WTC11 (cell line): ENCODE measurements at regions not wholly inside any gene's neighbourhood (a gene's known extent, or its start where the extent isn't known, plus 50 kb on each side); places are given as distances from the start of the nearest gene placed in this dataset.

Source experiments
- ATAC-seq: fragments of 200-7000 bp; cut with Tn5 transposase; 2 replicates; pipeline ENCODE4 v1.10.0; 2021; ENCODE audit warnings: mild to moderate bottlenecking, moderate library complexity
- CTCF ChIA-PET: fragments of 300-600 bp; sonication (Branson Sonifier 250); formaldehyde crosslinking; loops from one replicate; lab custom pipeline; 2021; ENCODE audit warnings: antibody characterized with exemption; lab: Charles Lee
- POLR2A ChIA-PET: fragments of 350-600 bp; sonication (Branson Sonifier 250); formaldehyde crosslinking; loops from one replicate; lab custom pipeline; 2021; ENCODE audit warnings: antibody characterized with exemption; lab: Charles Lee
- DNase-seq: peaks from one replicate; pipeline ENCODE4 v3.0.0; 2021; ENCODE audit warnings: low spot score
- H3K27ac Mint-ChIP-seq: 2 replicates; pipeline ENCODE4 v1.8.0; 2021; ENCODE audit warnings: mixed read lengths
- H3K27me3 Mint-ChIP-seq: 2 replicates; pipeline ENCODE4 v1.8.0; 2021; ENCODE audit warnings: low read depth, mild to moderate bottlenecking, moderate library complexity, mixed read lengths
- H3K36me3 Mint-ChIP-seq: 2 replicates; pipeline ENCODE4 v1.8.0; 2021; ENCODE audit warnings: mixed read lengths
- H3K4me1 Mint-ChIP-seq: 2 replicates; pipeline ENCODE4 v1.8.0; 2022; ENCODE audit warnings: mixed read lengths
- H3K4me3 Mint-ChIP-seq: 2 replicates; pipeline ENCODE4 v1.8.0; 2021; ENCODE audit warnings: mild to moderate bottlenecking, moderate library complexity, mixed read lengths
- H3K9me3 Mint-ChIP-seq: 2 replicates; pipeline ENCODE4 v1.8.0; 2021; ENCODE audit warnings: mixed read lengths
- CREM ChIP-seq: sonication (generic); formaldehyde crosslinking; IDR thresholded peaks from 2 replicates; pipeline ENCODE4 v1.8.1; 2022; ENCODE audit warnings: mild to moderate bottlenecking, missing genetic modification reagents, moderate library complexity
- E2F4 ChIP-seq: sonication (generic); formaldehyde crosslinking; IDR thresholded peaks from 2 replicates; pipeline ENCODE4 v1.8.1; 2022; ENCODE audit warnings: low read depth, mild to moderate bottlenecking, moderate library complexity, missing genetic modification reagents, borderline replicate concordance
- E2F5 ChIP-seq: sonication (generic); formaldehyde crosslinking; IDR thresholded peaks from 2 replicates; pipeline ENCODE4 v1.8.1; 2022; ENCODE audit warnings: mild to moderate bottlenecking, moderate library complexity, missing genetic modification reagents
- EMX1 ChIP-seq: fragments of 250-450 bp; sonication (Bioruptor Pico); IDR thresholded peaks from 2 replicates; pipeline ENCODE4 v1.8.0; 2021; ENCODE audit warnings: mild to moderate bottlenecking
- FOXK1 ChIP-seq: sonication (generic); formaldehyde crosslinking; IDR thresholded peaks from 2 replicates; pipeline ENCODE4 v1.8.0; 2022; ENCODE audit warnings: mild to moderate bottlenecking, moderate library complexity, missing genetic modification reagents
- FOXP1 ChIP-seq: sonication (generic); formaldehyde crosslinking; IDR thresholded peaks from 2 replicates; pipeline ENCODE4 v1.8.0; 2022; ENCODE audit warnings: missing genetic modification reagents, mild to moderate bottlenecking, moderate library complexity, borderline replicate concordance
- GABPB1 ChIP-seq: sonication (generic); formaldehyde crosslinking; IDR thresholded peaks from 2 replicates; pipeline ENCODE4 v1.8.1; 2023; ENCODE audit warnings: mild to moderate bottlenecking, missing genetic modification reagents
- GRHL2 ChIP-seq: fragments of 250-450 bp; sonication (Bioruptor Pico); IDR thresholded peaks from 2 replicates; pipeline ENCODE4 v1.8.0; 2022; ENCODE audit warnings: mild to moderate bottlenecking, moderate library complexity; ENCODE audit not compliant: insufficient replicate concordance, severe bottlenecking
- JAZF1 ChIP-seq: fragments of 250-450 bp; sonication (Bioruptor Pico); IDR thresholded peaks from 2 replicates; pipeline ENCODE4 v1.9.0; 2021; ENCODE audit warnings: moderate library complexity, mild to moderate bottlenecking, inconsistent platforms
- NR2C2 ChIP-seq: sonication (generic); formaldehyde crosslinking; IDR thresholded peaks from 2 replicates; pipeline ENCODE4 v1.8.0; 2022; ENCODE audit warnings: mild to moderate bottlenecking, missing genetic modification reagents
- PRRX2 ChIP-seq: fragments of 250-450 bp; sonication (Bioruptor Pico); IDR thresholded peaks from 2 replicates; pipeline ENCODE4 v1.8.0; 2021; ENCODE audit warnings: mild to moderate bottlenecking
- STAT6 ChIP-seq: sonication (generic); formaldehyde crosslinking; conservative IDR thresholded peaks from 2 replicates; pipeline ENCODE4 v1.8.1; 2023; ENCODE audit warnings: mild to moderate bottlenecking, low read depth, missing genetic modification reagents, moderate library complexity
- TEAD1 ChIP-seq: sonication (generic); formaldehyde crosslinking; IDR thresholded peaks from 2 replicates; pipeline ENCODE4 v1.8.0; 2022; ENCODE audit warnings: mild to moderate bottlenecking, missing genetic modification reagents
- TP53 ChIP-seq: sonication (generic); formaldehyde crosslinking; IDR thresholded peaks from 2 replicates; pipeline ENCODE4 v1.8.1; 2023; ENCODE audit warnings: mild to moderate bottlenecking, missing genetic modification reagents
- ZNF281 ChIP-seq: sonication (generic); formaldehyde crosslinking; IDR thresholded peaks from 2 replicates; pipeline ENCODE4 v1.8.0; 2023; ENCODE audit warnings: mild to moderate bottlenecking, missing genetic modification reagents
- ZNF396 ChIP-seq: fragments of 250-450 bp; sonication (Bioruptor Pico); IDR thresholded peaks from 2 replicates; pipeline ENCODE4 v1.8.0; 2021; ENCODE audit warnings: mild to moderate bottlenecking, moderate library complexity, borderline replicate concordance
- TF ChIP-seq, protein P1 (sequence below): fragments of 250-450 bp; sonication (Bioruptor Pico); conservative IDR thresholded peaks from 2 replicates; pipeline ENCODE4 v1.9.0; 2021; ENCODE audit warnings: mild to moderate bottlenecking

GRCh38 chr20:24297993-24298392 lies 171.4 kb upstream of the SYNDIG1 start (continued):
- TF ChIP-seq FOXK1 (CRISPR knock-in tag), result no peak
- TF ChIP-seq, all 79 proteins: peak for 0

GRCh38 chr20:24296477-24297261 lies 172.8 kb upstream of the SYNDIG1 start:
- Mint-ChIP-seq H3K9me3 (no peaks in the 10 kb centered on the region), H3K27ac (no peak overlapping the region), H3K27me3 (no peaks in the 10 kb centered on the region), H3K36me3 (no peaks in the 10 kb centered on the region), H3K4me1 (peaks cover 13% of the 10 kb centered on the region), H3K4me3 (no peak overlapping the region)
- ATAC-seq (no peak), DNase-seq (no peak)
- CTCF ChIA-PET, result no interaction called here
- no peak for TF ChIP-seq GABPB1
- no peak for TF ChIP-seq GRHL2 (CRISPR knock-in tag)
- no peak for TF ChIP-seq EMX1
- TF ChIP-seq STAT6 (CRISPR knock-in tag), result no peak
- no peak for TF ChIP-seq FOXP1 (CRISPR knock-in tag)
- TF ChIP-seq ZNF281, result no peak
- TF ChIP-seq JAZF1 (CRISPR knock-in tag), result no peak
- TF ChIP-seq, protein P1, sequence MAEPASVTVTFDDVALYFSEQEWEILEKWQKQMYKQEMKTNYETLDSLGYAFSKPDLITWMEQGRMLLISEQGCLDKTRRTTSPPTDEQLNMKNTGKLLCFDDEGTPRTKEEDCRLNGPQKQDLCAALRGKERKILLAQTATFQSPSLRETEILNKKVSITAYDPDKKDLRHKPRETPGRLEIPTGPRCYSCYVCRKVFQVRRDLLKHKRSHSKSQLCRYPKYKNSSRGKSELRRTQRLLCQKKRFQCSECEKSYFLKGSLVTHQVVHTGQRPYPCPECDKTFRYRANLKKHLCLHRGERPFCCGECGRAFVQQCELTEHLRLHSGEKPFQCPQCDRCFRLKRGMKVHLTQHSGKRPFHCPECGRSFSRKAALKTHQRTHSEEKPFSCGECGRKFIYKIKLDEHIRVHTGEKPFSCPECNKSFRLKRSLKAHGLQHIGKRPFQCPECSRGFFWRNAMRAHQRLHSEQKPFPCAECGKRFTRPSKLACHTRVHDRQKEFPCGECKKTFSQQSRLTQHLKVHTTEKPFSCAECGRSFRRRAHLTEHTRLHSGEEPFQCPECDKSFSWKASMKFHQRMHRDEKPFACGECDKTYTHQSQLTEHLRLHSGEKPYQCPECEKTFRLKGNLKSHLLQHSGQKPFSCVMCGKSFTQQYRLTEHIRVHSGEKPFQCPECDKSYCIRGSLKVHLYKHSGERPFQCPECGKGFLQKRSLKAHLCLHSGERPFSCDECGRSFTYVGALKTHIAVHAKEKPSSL (CRISPR knock-in tag), result no peak
- TF ChIP-seq E2F5 (CRISPR knock-in tag), result no peak
- POLR2A ChIA-PET, result no interaction called here

- Mint-ChIP-seq H3K36me3 (no peaks in the 10 kb centered on the region), H3K27me3 (peaks cover 6% of the 10 kb centered on the region), H3K27ac (no peak overlapping the region), H3K4me1 (peaks cover 9% of the 10 kb centered on the region), H3K4me3 (no peak overlapping the region), H3K9me3 (peaks cover 8% of the 10 kb centered on the region)
- no peak for ATAC-seq
- ChIA-PET CTCF (interaction anchor here (0.9 kb wide), 1 partner anchor 177 kb away, joined by 4 read pairs; no protein-coding TSS in a partner anchor), POLR2A (interaction anchor here (0.7 kb wide), 1 partner anchor 153 kb away, joined by 3 read pairs; no protein-coding TSS in a partner anchor)
- no peak for DNase-seq
- TF ChIP-seq PRRX2 (CRISPR knock-in tag) (no peak), TEAD1 (CRISPR knock-in tag) (no peak), ZNF396 (CRISPR knock-in tag) (no peak), ZNF281 (no peak), E2F4 (CRISPR knock-in tag) (no peak), TP53 (CRISPR knock-in tag) (no peak), CREM (CRISPR knock-in tag) (no peak), NR2C2 (CRISPR knock-in tag) (no peak)
- TF ChIP-seq, protein P1 (CRISPR knock-in tag), result no peak
Observed at GRCh38 chr20:24291014-24291413, 178.4 kb upstream of the SYNDIG1 start.
